Panc1 (cell line): ENCODE measurements at regions not wholly inside any gene's neighbourhood (a gene's known extent, or its start where the extent isn't known, plus 50 kb on each side); places are given as distances from the start of the nearest gene placed in this dataset.

ENCODE experiments used
- ATAC-seq: fragments of 200-7000 bp; cut with Tn5 transposase; 2 replicates; pipeline ENCODE4 v1.9.1; 2020; ENCODE audit warnings: mild to moderate bottlenecking, moderate library complexity
- BruUV-seq: library from RNA; stranded (reverse); fragments of 400-500 nt; replicated peaks from 2 replicates; lab custom pipeline; 2021; lab: Mats Ljungman, UMichigan
- CTCF ChIA-PET: fragments of 300-600 bp; sonication (Branson Sonifier 250); formaldehyde crosslinking; loops from one replicate; lab custom pipeline; 2022; ENCODE audit warnings: antibody characterized with exemption; lab: Charles Lee
- POLR2A ChIA-PET: fragments of 300-600 bp; sonication (Branson Sonifier 250); formaldehyde crosslinking; loops from one replicate; lab custom pipeline; 2022; ENCODE audit warnings: antibody characterized with exemption; lab: Charles Lee
- DNase-seq: peaks from one replicate; pipeline ENCODE4 v3.0.0-alpha.2; 2010; ENCODE audit warnings: low read depth, low spot score
- H3K27ac ChIP-seq: 2 replicates; pipeline ENCODE4 v1.5.1; 2011; ENCODE audit warnings: mild to moderate bottlenecking, low read length, inconsistent platforms
- H3K27me3 ChIP-seq: fragments of 200-500 bp; sonication (Bioruptor generic); 2 replicates; pipeline ENCODE4 v1.6.0; 2014; ENCODE audit warnings: low read length, inconsistent platforms; ENCODE audit not compliant: control insufficient read depth, insufficient read depth
- H3K36me3 ChIP-seq: fragments of 200-500 bp; sonication (Bioruptor generic); 2 replicates; pipeline ENCODE4 v1.5.1; 2014; ENCODE audit warnings: inconsistent platforms, mild to moderate bottlenecking, low read length, moderate library complexity; ENCODE audit not compliant: control insufficient read depth, insufficient read depth
- H3K4me1 ChIP-seq: 2 replicates; pipeline ENCODE4 v1.5.1; 2011; ENCODE audit warnings: inconsistent platforms, mild to moderate bottlenecking, low read length, moderate library complexity; ENCODE audit not compliant: control insufficient read depth, insufficient read depth
- H3K4me3 ChIP-seq, 2 experiments: 2 replicates each; pipeline ENCODE4 v1.5.1; 2011 to 2012; ENCODE audit warnings: low read depth in 2 of 2, low read length in 2 of 2, mild to moderate bottlenecking in 2 of 2, inconsistent platforms in 1 of 2, moderate library complexity in 1 of 2
- H3K9me3 ChIP-seq: fragments of 200-500 bp; sonication (Bioruptor generic); 2 replicates; pipeline ENCODE4 v1.5.1; 2014; ENCODE audit warnings: low read depth, mild to moderate bottlenecking, inconsistent platforms, low read length, moderate library complexity; ENCODE audit not compliant: control insufficient read depth, insufficient read depth
- CTCF ChIP-seq: fragments of 450-650 bp; IDR thresholded peaks from 2 replicates; pipeline ENCODE4 v1.5.1; 2017; ENCODE audit warnings: mild to moderate bottlenecking
- POLR2AphosphoS5 ChIP-seq: IDR thresholded peaks from 2 replicates; pipeline ENCODE4 v1.6.1; 2012; ENCODE audit warnings: mild to moderate bottlenecking, low read depth, low read length, moderate library complexity
- REST ChIP-seq, 2 experiments: IDR thresholded peaks; 2 replicates each; pipeline ENCODE4 v1.6.1; 2011 to 2012; ENCODE audit warnings: low read depth in 2 of 2, control low read depth in 1 of 2, low read length in 1 of 2, mild to moderate bottlenecking in 1 of 2, moderate library complexity in 1 of 2; ENCODE audit not compliant: insufficient read depth in 1 of 2
- SIN3A ChIP-seq: IDR thresholded peaks from 2 replicates; pipeline ENCODE4 v1.6.1; 2012; ENCODE audit warnings: low read depth, mild to moderate bottlenecking, low read length, moderate library complexity, borderline replicate concordance; ENCODE audit not compliant: insufficient read depth
- TCF7L2 ChIP-seq: IDR thresholded peaks from 2 replicates; pipeline ENCODE4 v1.6.1; 2011; ENCODE audit warnings: mild to moderate bottlenecking, low read depth, low read length, inconsistent platforms
- in situ Hi-C: cut with HindIII; loops from 2 replicates; pipeline ENCODE4 v1.10.0; 2016; ENCODE audit warnings: low sequenced_read_pairs, low pct_unique_long_range_greater_than_20kb
- intact Hi-C: fragments of 100-400 bp; cut with micrococcal nuclease; formaldehyde crosslinking; loops from one replicate; pipeline ENCODE4 v1.10.0; 2022; ENCODE audit not compliant: unreplicated experiment

- no TSS peak for BruUV-seq
- no peak for ATAC-seq
- Histone ChIP-seq H3K9me3 (no peaks in the 10 kb centered on the region), H3K36me3 (no peaks in the 10 kb centered on the region), H3K27me3 (no peaks in the 10 kb centered on the region), H3K27ac (no peak overlapping the region), H3K4me1 (no peaks in the 10 kb centered on the region), H3K4me3 (no peak overlapping the region)
- ChIA-PET CTCF (no interaction called here), POLR2A (no interaction called here)
- no peak for TF ChIP-seq REST (IDR thresholded peaks at IDR 0.05; ENCODE audit: insufficient read depth in 1 of 2, low read depth in 2 of 2, low read length in 1 of 2)
- TF ChIP-seq SIN3A: no peak
- no peak for TF ChIP-seq TCF7L2
- TF ChIP-seq POLR2AphosphoS5: no peak
- TF ChIP-seq CTCF: no peak
- no peak for DNase-seq
- intact Hi-C loops: no loop called here
- in situ Hi-C loops: no loop called here
Observed at GRCh38 chr13:72523593-72523992, 203.8 kb downstream of the MZT1 start.

- POLR2A ChIA-PET: no interaction called here
- CTCF ChIA-PET: no interaction called here
- Histone ChIP-seq H3K9me3 (no peaks in the 10 kb centered on the region), H3K27ac (no peak overlapping the region), H3K36me3 (no peaks in the 10 kb centered on the region), H3K4me3 (no peak overlapping the region), H3K27me3 (no peaks in the 10 kb centered on the region), H3K4me1 (no peaks in the 10 kb centered on the region)
- intact Hi-C loops (no loop called here), in situ Hi-C loops (no loop called here)
- BruUV-seq: no TSS peak
- DNase-seq (no peak), ATAC-seq (no peak)
- TF ChIP-seq CTCF: no peak
- TF ChIP-seq REST (IDR thresholded peaks at IDR 0.05; ENCODE audit: insufficient read depth in 1 of 2, low read depth in 2 of 2, low read length in 1 of 2): no peak
- no peak for TF ChIP-seq SIN3A
- no peak for TF ChIP-seq POLR2AphosphoS5
- TF ChIP-seq TCF7L2: no peak
Observed at GRCh38 chr13:72523049-72523448, 204.4 kb downstream of the MZT1 start.
